Heart left ventricle (tissue), 13 donors: ENCODE measurements at regions not wholly inside any gene's neighbourhood (a gene's known extent, or its start where the extent isn't known, plus 50 kb on each side); places are given as distances from the start of the nearest gene placed in this dataset.

Experiments
- POLR2A ChIP-seq, 2 donors: fragments of 450-650 bp; IDR thresholded peaks; one replicate each; pipeline ENCODE4 v1.6.1; 2017; ENCODE audit warnings: antibody characterized with exemption in 2 of 2, mild to moderate bottlenecking in 2 of 2, moderate library complexity in 2 of 2
- TF ChIP-seq, protein P1 (sequence below), 12 donors: fragments of 200-600 bp; sonication (generic) in 4 of 12; IDR thresholded peaks; one replicate each; pipeline versions ENCODE4 v1.5.0 to v1.8.0; 2018 to 2022; ENCODE audit warnings: antibody characterized with exemption in 12 of 12, mild to moderate bottlenecking in 5 of 12
- donor health status: ischemic (EF 13 %, LVEDD 7.1; RV severe dilation, severe dysfunction).
- donor health status: DM: no; HTN: yes; CAD: no.
- donor health status: DM: no; HTN: no; CAD: no.
- donor health status: ischemic (EF 25% LVEDD 6.9; RV normal size, moderate dysfunction).
- donor health status: ischemic (EF 25% LVEDD 5.7; RV mildly dilated, moderate dysfunction).
- donor health status: ischemic (EF 35%, LVEDD 5.7; RV mildly dilated, moderate dysfunction).
- donor health status: nonischemic (EF 11% LVEDD 7.7; RV severe dilation, severe dysfunction).
- donor health status: DM: yes; HTN: yes; CAD: no.
- donor health status: PGD.
- donor health status: ischemic (EF 29% LVEDD 5.4; RV normal size, mild dysfunction).
- donor health status: nonischemic (EF 23%, LVEDD 6.1; RV moderate dilation, normal function).

GRCh38 chr2:88950010-88950409, 258.5 kb downstream of the RPIA start:
- TF ChIP-seq, protein P1, sequence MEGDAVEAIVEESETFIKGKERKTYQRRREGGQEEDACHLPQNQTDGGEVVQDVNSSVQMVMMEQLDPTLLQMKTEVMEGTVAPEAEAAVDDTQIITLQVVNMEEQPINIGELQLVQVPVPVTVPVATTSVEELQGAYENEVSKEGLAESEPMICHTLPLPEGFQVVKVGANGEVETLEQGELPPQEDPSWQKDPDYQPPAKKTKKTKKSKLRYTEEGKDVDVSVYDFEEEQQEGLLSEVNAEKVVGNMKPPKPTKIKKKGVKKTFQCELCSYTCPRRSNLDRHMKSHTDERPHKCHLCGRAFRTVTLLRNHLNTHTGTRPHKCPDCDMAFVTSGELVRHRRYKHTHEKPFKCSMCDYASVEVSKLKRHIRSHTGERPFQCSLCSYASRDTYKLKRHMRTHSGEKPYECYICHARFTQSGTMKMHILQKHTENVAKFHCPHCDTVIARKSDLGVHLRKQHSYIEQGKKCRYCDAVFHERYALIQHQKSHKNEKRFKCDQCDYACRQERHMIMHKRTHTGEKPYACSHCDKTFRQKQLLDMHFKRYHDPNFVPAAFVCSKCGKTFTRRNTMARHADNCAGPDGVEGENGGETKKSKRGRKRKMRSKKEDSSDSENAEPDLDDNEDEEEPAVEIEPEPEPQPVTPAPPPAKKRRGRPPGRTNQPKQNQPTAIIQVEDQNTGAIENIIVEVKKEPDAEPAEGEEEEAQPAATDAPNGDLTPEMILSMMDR (IDR thresholded peaks at IDR 0.05): peak in 5 of 12 donors; percentile 9 to 34 (median 27)
- no peak for TF ChIP-seq POLR2A (IDR thresholded peaks at IDR 0.05)
